Tibial nerve (tissue), 4 donors: ENCODE measurements at regions not wholly inside any gene's neighbourhood (a gene's known extent, or its start where the extent isn't known, plus 50 kb on each side); places are given as distances from the start of the nearest gene placed in this dataset.

Experiments
- EP300 ChIP-seq, 2 donors: sonication (generic); formaldehyde crosslinking; IDR thresholded peaks; one replicate each; pipeline ENCODE4 v1.6.1; 2017; ENCODE audit warnings: antibody characterized with exemption in 2 of 2, mild to moderate bottlenecking in 1 of 2
- TF ChIP-seq, protein P1 (sequence below), 5 experiments: fragments of 200-600 bp in 3 of 5; fragments of 450-650 bp in 2 of 5; sonication (generic) in 3 of 5; IDR thresholded peaks; one replicate each; pipeline ENCODE4 v1.5.1; 2016 to 2019; ENCODE audit warnings: antibody characterized with exemption in 5 of 5, mild to moderate bottlenecking in 3 of 5, moderate library complexity in 2 of 5

DNA sequence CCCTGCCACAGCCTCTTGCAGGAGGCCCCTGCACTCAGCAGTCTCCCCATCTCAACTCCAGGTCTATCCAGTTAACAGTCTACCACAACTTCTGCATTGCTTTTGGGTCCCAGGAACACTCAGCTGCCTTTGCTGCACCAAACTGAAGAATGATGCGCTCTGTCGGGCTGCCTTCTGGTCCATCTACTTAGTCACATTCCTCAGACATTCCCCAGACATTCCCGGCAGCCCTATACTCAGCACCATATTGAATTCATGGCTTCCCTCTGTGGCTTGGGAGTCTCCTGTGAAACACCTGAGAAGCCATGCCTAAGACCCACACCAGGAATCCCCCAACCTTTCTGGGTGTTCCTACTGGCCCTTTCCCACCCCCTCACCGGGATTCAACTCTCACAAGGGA, 99.6 kb upstream of the COL21A1 start:
- TF ChIP-seq, protein P1, sequence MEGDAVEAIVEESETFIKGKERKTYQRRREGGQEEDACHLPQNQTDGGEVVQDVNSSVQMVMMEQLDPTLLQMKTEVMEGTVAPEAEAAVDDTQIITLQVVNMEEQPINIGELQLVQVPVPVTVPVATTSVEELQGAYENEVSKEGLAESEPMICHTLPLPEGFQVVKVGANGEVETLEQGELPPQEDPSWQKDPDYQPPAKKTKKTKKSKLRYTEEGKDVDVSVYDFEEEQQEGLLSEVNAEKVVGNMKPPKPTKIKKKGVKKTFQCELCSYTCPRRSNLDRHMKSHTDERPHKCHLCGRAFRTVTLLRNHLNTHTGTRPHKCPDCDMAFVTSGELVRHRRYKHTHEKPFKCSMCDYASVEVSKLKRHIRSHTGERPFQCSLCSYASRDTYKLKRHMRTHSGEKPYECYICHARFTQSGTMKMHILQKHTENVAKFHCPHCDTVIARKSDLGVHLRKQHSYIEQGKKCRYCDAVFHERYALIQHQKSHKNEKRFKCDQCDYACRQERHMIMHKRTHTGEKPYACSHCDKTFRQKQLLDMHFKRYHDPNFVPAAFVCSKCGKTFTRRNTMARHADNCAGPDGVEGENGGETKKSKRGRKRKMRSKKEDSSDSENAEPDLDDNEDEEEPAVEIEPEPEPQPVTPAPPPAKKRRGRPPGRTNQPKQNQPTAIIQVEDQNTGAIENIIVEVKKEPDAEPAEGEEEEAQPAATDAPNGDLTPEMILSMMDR (IDR thresholded peaks at IDR 0.05) = no peak
- TF ChIP-seq EP300 (IDR thresholded peaks at IDR 0.05) = no peak
